ENCODE measurements at regions not wholly inside any gene's neighbourhood (a gene's known extent, or its start where the extent isn't known, plus 50 kb on each side); places are given as distances from the start of the nearest gene placed in this dataset.

- no peak for TF ChIP-seq FOXM1 (IDR thresholded peaks at IDR 0.05; ENCODE audit: borderline replicate concordance, low read depth)
- no peak for TF ChIP-seq YY1 (IDR thresholded peaks at IDR 0.05; ENCODE audit: low read depth)
- no peak for TF ChIP-seq EP300 (IDR thresholded peaks at IDR 0.05; ENCODE audit: borderline replicate concordance)
- TF ChIP-seq NFIC (IDR thresholded peaks at IDR 0.05) = no peak
- TF ChIP-seq, protein P1, sequence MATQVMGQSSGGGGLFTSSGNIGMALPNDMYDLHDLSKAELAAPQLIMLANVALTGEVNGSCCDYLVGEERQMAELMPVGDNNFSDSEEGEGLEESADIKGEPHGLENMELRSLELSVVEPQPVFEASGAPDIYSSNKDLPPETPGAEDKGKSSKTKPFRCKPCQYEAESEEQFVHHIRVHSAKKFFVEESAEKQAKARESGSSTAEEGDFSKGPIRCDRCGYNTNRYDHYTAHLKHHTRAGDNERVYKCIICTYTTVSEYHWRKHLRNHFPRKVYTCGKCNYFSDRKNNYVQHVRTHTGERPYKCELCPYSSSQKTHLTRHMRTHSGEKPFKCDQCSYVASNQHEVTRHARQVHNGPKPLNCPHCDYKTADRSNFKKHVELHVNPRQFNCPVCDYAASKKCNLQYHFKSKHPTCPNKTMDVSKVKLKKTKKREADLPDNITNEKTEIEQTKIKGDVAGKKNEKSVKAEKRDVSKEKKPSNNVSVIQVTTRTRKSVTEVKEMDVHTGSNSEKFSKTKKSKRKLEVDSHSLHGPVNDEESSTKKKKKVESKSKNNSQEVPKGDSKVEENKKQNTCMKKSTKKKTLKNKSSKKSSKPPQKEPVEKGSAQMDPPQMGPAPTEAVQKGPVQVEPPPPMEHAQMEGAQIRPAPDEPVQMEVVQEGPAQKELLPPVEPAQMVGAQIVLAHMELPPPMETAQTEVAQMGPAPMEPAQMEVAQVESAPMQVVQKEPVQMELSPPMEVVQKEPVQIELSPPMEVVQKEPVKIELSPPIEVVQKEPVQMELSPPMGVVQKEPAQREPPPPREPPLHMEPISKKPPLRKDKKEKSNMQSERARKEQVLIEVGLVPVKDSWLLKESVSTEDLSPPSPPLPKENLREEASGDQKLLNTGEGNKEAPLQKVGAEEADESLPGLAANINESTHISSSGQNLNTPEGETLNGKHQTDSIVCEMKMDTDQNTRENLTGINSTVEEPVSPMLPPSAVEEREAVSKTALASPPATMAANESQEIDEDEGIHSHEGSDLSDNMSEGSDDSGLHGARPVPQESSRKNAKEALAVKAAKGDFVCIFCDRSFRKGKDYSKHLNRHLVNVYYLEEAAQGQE (IDR thresholded peaks at IDR 0.05; ENCODE audit: low read depth) = no peak
- no peak for TF ChIP-seq EGR1 (IDR thresholded peaks at IDR 0.05)
- no peak for TF ChIP-seq ZBTB7A (IDR thresholded peaks at IDR 0.05; ENCODE audit: low read depth)
These were observed 550.5 kb downstream of the MMUT start for GRCh38 chr6:48912503-48912902.

GRCh38 chr6:48904809-48905208, 558.2 kb downstream of the MMUT start:
- no peak for TF ChIP-seq RAD21 (IDR thresholded peaks at IDR 0.05; ENCODE audit: low read depth)
- TF ChIP-seq CREB1 (IDR thresholded peaks at IDR 0.05; ENCODE audit: low read depth) = no peak
- TF ChIP-seq, protein P2, sequence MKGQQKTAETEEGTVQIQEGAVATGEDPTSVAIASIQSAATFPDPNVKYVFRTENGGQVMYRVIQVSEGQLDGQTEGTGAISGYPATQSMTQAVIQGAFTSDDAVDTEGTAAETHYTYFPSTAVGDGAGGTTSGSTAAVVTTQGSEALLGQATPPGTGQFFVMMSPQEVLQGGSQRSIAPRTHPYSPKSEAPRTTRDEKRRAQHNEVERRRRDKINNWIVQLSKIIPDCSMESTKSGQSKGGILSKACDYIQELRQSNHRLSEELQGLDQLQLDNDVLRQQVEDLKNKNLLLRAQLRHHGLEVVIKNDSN (IDR thresholded peaks at IDR 0.05) = no peak
- TF ChIP-seq CEBPB (IDR thresholded peaks at IDR 0.05) = no peak
- TF ChIP-seq NFIC (IDR thresholded peaks at IDR 0.05) = no peak
- TF ChIP-seq TCF12 (IDR thresholded peaks at IDR 0.05; ENCODE audit: low read depth) = no peak
- TF ChIP-seq ZBTB7A (IDR thresholded peaks at IDR 0.05; ENCODE audit: low read depth) = no peak

- TF ChIP-seq CEBPB (IDR thresholded peaks at IDR 0.05) (no peak), FOXM1 (IDR thresholded peaks at IDR 0.05; ENCODE audit: borderline replicate concordance, low read depth) (no peak), TCF12 (IDR thresholded peaks at IDR 0.05; ENCODE audit: low read depth) (no peak), RAD21 (IDR thresholded peaks at IDR 0.05; ENCODE audit: low read depth) (no peak), EP300 (IDR thresholded peaks at IDR 0.05; ENCODE audit: borderline replicate concordance) (no peak), CREB1 (IDR thresholded peaks at IDR 0.05; ENCODE audit: low read depth) (no peak), YY1 (IDR thresholded peaks at IDR 0.05; ENCODE audit: low read depth) (no peak), NFIC (IDR thresholded peaks at IDR 0.05) (no peak), ZBTB7A (IDR thresholded peaks at IDR 0.05; ENCODE audit: low read depth) (no peak), TAF1 (IDR thresholded peaks at IDR 0.05; ENCODE audit: low read depth) (no peak), MAX (IDR thresholded peaks at IDR 0.05) (no peak), EGR1 (IDR thresholded peaks at IDR 0.05) (no peak), TEAD4 (IDR thresholded peaks at IDR 0.05) (no peak)
- TF ChIP-seq, protein P2 (IDR thresholded peaks at IDR 0.05) = no peak
- TF ChIP-seq, protein P1 (IDR thresholded peaks at IDR 0.05; ENCODE audit: low read depth) = no peak
These were observed 568.6 kb downstream of the MMUT start for GRCh38 chr6:48894469-48894868.

DNA sequence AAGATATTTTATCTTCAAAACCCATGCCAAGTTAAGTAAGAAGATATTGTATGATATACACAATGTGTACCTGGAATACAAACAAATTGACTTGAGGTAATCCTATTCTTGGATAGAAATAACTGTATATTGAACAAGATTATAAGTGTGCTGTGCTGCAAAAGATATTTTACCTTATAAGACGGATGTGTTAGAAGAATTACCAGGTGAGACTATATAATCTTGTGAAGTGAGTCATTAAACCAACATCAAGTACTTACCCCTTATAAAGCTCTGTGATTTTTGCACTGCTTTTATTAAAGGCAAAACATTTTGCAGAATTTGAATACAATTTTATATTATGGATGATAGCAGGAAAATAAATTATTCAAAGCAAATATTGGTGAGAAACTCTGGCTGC, 570.0 kb downstream of the MMUT start:
- no peak for TF ChIP-seq EP300 (IDR thresholded peaks at IDR 0.05; ENCODE audit: borderline replicate concordance)
- TF ChIP-seq CREB1 (IDR thresholded peaks at IDR 0.05; ENCODE audit: low read depth) = no peak
- no peak for TF ChIP-seq NFIC (IDR thresholded peaks at IDR 0.05)
- TF ChIP-seq, protein P1 (IDR thresholded peaks at IDR 0.05; ENCODE audit: low read depth) = no peak
- TF ChIP-seq RAD21 (IDR thresholded peaks at IDR 0.05; ENCODE audit: low read depth) = no peak
- no peak for TF ChIP-seq TCF12 (IDR thresholded peaks at IDR 0.05; ENCODE audit: low read depth)
- no peak for TF ChIP-seq TAF1 (IDR thresholded peaks at IDR 0.05; ENCODE audit: low read depth)

DNA sequence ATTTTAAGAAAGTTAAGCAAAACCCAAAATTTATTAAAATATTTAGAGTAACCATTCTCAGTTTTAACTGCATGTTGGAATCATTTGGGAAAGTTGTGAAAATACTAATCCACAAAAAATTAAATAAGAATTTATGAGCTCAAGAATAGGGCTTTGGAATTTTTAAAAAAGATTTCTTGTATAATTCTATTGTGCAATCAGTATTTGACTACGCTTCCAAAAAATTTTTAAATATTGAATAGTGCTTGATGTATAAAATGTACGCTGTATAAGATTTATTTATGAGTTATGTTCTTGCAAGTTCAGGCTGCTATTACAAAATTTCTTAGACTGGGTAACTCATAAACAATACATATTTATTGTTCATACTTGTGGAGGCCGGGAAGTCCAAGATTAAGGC, 571.7 kb downstream of the MMUT start:
- no peak for TF ChIP-seq CREB1 (IDR thresholded peaks at IDR 0.05; ENCODE audit: low read depth)

Measured in Ishikawa (cell line).